Right lobe of liver (tissue), 4 donors: ENCODE measurements at regions not wholly inside any gene's neighbourhood (a gene's known extent, or its start where the extent isn't known, plus 50 kb on each side); places are given as distances from the start of the nearest gene placed in this dataset.

Experiments
- POLR2A ChIP-seq: fragments of 450-650 bp; IDR thresholded peaks from one replicate; pipeline ENCODE4 v1.6.1; 2017; ENCODE audit warnings: antibody characterized with exemption, mild to moderate bottlenecking
- TF ChIP-seq, protein P1 (sequence below), 4 donors: fragments of 200-600 bp in 3 of 4; fragments of 450-650 bp in 1 of 4; IDR thresholded peaks; one replicate each; pipeline versions ENCODE4 v1.5.1 to v1.8.0; 2016 to 2022; ENCODE audit warnings: antibody characterized with exemption in 4 of 4, mild to moderate bottlenecking in 2 of 4
- donor health status: DM: no; HTN: no; CAD: no.
- donor health status: DM: no; HTN: no; CAD: no.
- donor health status: DM: no; HTN: yes; CAD: no.

DNA sequence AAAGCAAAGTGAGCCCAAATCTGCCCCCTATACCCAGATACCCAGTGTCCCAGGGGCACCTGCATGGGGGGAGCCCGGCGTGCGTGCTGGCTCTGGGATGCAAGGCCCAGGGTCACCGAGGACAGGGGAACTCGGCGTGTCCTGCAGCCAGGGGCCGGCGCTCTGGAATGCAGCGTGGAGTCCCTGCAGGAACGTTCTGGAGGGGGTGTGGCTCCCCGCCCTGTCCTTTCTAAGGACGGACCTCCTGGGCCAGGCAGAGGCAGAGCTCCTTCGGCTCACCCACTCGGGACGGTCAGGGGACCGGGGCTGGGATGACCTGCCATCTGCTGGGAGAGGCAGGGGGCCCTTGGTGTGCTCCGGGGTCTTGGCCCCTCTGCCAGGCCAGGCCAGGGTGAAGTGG is 1196.8 kb downstream of the BRD1 start:
- TF ChIP-seq, protein P1, sequence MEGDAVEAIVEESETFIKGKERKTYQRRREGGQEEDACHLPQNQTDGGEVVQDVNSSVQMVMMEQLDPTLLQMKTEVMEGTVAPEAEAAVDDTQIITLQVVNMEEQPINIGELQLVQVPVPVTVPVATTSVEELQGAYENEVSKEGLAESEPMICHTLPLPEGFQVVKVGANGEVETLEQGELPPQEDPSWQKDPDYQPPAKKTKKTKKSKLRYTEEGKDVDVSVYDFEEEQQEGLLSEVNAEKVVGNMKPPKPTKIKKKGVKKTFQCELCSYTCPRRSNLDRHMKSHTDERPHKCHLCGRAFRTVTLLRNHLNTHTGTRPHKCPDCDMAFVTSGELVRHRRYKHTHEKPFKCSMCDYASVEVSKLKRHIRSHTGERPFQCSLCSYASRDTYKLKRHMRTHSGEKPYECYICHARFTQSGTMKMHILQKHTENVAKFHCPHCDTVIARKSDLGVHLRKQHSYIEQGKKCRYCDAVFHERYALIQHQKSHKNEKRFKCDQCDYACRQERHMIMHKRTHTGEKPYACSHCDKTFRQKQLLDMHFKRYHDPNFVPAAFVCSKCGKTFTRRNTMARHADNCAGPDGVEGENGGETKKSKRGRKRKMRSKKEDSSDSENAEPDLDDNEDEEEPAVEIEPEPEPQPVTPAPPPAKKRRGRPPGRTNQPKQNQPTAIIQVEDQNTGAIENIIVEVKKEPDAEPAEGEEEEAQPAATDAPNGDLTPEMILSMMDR (IDR thresholded peaks at IDR 0.05), result no peak
- no peak for TF ChIP-seq POLR2A
